Testis (tissue), 2 donors: ENCODE measurements at regions not wholly inside any gene's neighbourhood (a gene's known extent, or its start where the extent isn't known, plus 50 kb on each side); places are given as distances from the start of the nearest gene placed in this dataset.

Source experiments
- DNase-seq: peaks from one replicate; pipeline ENCODE4 v3.0.0-alpha.2; 2019
- H3K27ac ChIP-seq, 2 donors: fragments of 200-600 bp; sonication (generic); one replicate each; pipeline ENCODE4 v1.5.1; 2019
- H3K27me3 ChIP-seq: fragments of 200-600 bp; sonication (generic); one replicate; pipeline ENCODE4 v1.5.1; 2019
- H3K36me3 ChIP-seq: fragments of 200-600 bp; sonication (generic); one replicate; pipeline ENCODE4 v1.5.1; 2017; ENCODE audit warnings: low read depth; ENCODE audit errors: missing control alignments
- H3K4me1 ChIP-seq: fragments of 200-600 bp; sonication (generic); one replicate; pipeline ENCODE4 v1.5.1; 2019
- H3K4me3 ChIP-seq, 2 donors: fragments of 200-600 bp; sonication (generic); one replicate each; pipeline ENCODE4 v1.5.1; 2017 to 2019
- H3K9me3 ChIP-seq: fragments of 200-600 bp; sonication (generic); one replicate; pipeline ENCODE4 v1.5.1; 2017
- POLR2A ChIP-seq: fragments of 450-650 bp; IDR thresholded peaks from one replicate; pipeline ENCODE4 v1.6.1; 2017; ENCODE audit warnings: antibody characterized with exemption, mild to moderate bottlenecking, moderate library complexity
- WGBS, 2 donors: methylation state at CpG; one replicate each; pipeline ENCODE4 v1.1.5; 2018; 5-methylcytosine and 5-hydroxymethylcytosine counted together
- intact Hi-C: fragments of 100-400 bp; cut with DNase I; formaldehyde crosslinking; loops from one replicate; pipeline ENCODE4 v1.15.1; 2023; ENCODE audit warnings: low total_unique reads
- TF ChIP-seq, protein P1 (sequence below), 3 experiments: fragments of 450-650 bp in 2 of 3; fragments of 200-600 bp in 1 of 3; sonication (generic) in 1 of 3; IDR thresholded peaks; one replicate each; pipeline ENCODE4 v1.5.1; 2016 to 2019; ENCODE audit warnings: antibody characterized with exemption in 3 of 3, mild to moderate bottlenecking in 2 of 3, moderate library complexity in 1 of 3

- intact Hi-C loops, result no loop called here
- WGBS, 2 donors, result 89 to 96% methylated on average over 3 of the region's 3 CpGs
Observed at GRCh38 chr11:26835611-26836010, 113.8 kb upstream of the SLC5A12 start.

GRCh38 chr11:26837154-26837553 lies 115.3 kb upstream of the SLC5A12 start:
- TF ChIP-seq, protein P1, sequence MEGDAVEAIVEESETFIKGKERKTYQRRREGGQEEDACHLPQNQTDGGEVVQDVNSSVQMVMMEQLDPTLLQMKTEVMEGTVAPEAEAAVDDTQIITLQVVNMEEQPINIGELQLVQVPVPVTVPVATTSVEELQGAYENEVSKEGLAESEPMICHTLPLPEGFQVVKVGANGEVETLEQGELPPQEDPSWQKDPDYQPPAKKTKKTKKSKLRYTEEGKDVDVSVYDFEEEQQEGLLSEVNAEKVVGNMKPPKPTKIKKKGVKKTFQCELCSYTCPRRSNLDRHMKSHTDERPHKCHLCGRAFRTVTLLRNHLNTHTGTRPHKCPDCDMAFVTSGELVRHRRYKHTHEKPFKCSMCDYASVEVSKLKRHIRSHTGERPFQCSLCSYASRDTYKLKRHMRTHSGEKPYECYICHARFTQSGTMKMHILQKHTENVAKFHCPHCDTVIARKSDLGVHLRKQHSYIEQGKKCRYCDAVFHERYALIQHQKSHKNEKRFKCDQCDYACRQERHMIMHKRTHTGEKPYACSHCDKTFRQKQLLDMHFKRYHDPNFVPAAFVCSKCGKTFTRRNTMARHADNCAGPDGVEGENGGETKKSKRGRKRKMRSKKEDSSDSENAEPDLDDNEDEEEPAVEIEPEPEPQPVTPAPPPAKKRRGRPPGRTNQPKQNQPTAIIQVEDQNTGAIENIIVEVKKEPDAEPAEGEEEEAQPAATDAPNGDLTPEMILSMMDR (IDR thresholded peaks at IDR 0.05), result no peak
- no peak for TF ChIP-seq POLR2A
- intact Hi-C loops, result no loop called here
- WGBS, 2 donors, result 81 to 86% methylated on average over 2 of the region's 2 CpGs
- Histone ChIP-seq H3K36me3 (no peaks in the 10 kb centered on the region), H3K4me1 (no peaks in the 10 kb centered on the region), H3K9me3 (no peaks in the 10 kb centered on the region), H3K4me3 (no peak overlapping the region), H3K27me3 (no peaks in the 10 kb centered on the region), H3K27ac (no peak overlapping the region)
- DNase-seq, result no peak

More at GRCh38 chr11:26835611-26836010, 113.8 kb upstream of the SLC5A12 start:
- H3K9me3 ChIP-seq, result no peaks in the 10 kb centered on the region
- TF ChIP-seq POLR2A, result no peak
- TF ChIP-seq, protein P1 (IDR thresholded peaks at IDR 0.05), result no peak
- no peaks in the 10 kb centered on the region for H3K4me1 ChIP-seq
- H3K4me3 ChIP-seq, result no peak overlapping the region
- no peak overlapping the region for H3K27ac ChIP-seq
- no peaks in the 10 kb centered on the region for H3K36me3 ChIP-seq
- DNase-seq, result no peak
- no peaks in the 10 kb centered on the region for H3K27me3 ChIP-seq

- no peaks in the 10 kb centered on the region for H3K9me3 ChIP-seq
- no peak overlapping the region for H3K4me3 ChIP-seq
- TF ChIP-seq, protein P1 (IDR thresholded peaks at IDR 0.05), result no peak
- no peak for TF ChIP-seq POLR2A
- no peak for DNase-seq
- 88 to 93% methylated on average over 3 of the region's 3 CpGs for WGBS, 2 donors
- no peaks in the 10 kb centered on the region for H3K36me3 ChIP-seq
- intact Hi-C loops, result no loop called here
- H3K4me1 ChIP-seq, result no peaks in the 10 kb centered on the region
- no peak overlapping the region for H3K27ac ChIP-seq
- no peaks in the 10 kb centered on the region for H3K27me3 ChIP-seq
Observed at GRCh38 chr11:26839911-26840698, 118.2 kb upstream of the SLC5A12 start.

- DNase-seq, result no peak
- 64 to 81% methylated on average over 2 of the region's 2 CpGs for WGBS, 2 donors
- H3K36me3 ChIP-seq, result no peaks in the 10 kb centered on the region
- H3K4me3 ChIP-seq, result no peak overlapping the region
- TF ChIP-seq POLR2A, result no peak
- TF ChIP-seq, protein P1 (IDR thresholded peaks at IDR 0.05), result no peak
- no peaks in the 10 kb centered on the region for H3K9me3 ChIP-seq
- H3K27me3 ChIP-seq, result no peaks in the 10 kb centered on the region
- no peak overlapping the region for H3K27ac ChIP-seq
- intact Hi-C loops, result no loop called here
- no peaks in the 10 kb centered on the region for H3K4me1 ChIP-seq
Observed at GRCh38 chr11:26841818-26842473, 120.1 kb upstream of the SLC5A12 start.
